ENCODE measurements at regions not wholly inside any gene's neighbourhood (a gene's known extent, or its start where the extent isn't known, plus 50 kb on each side); places are given as distances from the start of the nearest gene placed in this dataset.

GRCh38 chr1:201659572-201659971 lies 120.6 kb downstream of the NAV1 start (continued):
- TF ChIP-seq REST (IDR thresholded peaks at IDR 0.05; ENCODE audit: unreplicated experiment), result no peak
- TF ChIP-seq ZNF331 (CRISPR knock-in tag; IDR thresholded peaks at IDR 0.05; ENCODE audit: low read depth), result no peak
- TF ChIP-seq EZH2phosphoT487 (IDR thresholded peaks at IDR 0.05; ENCODE audit: unreplicated experiment), result no peak
- no peak for TF ChIP-seq NANOG (IDR thresholded peaks at IDR 0.05; ENCODE audit: borderline replicate concordance)
- TF ChIP-seq ZNF114 (CRISPR knock-in tag; IDR thresholded peaks at IDR 0.05), result no peak
- no peak for TF ChIP-seq STAT1 (IDR thresholded peaks at IDR 0.05; ENCODE audit: unreplicated experiment)
- TF ChIP-seq EZH2 (IDR thresholded peaks at IDR 0.05; ENCODE audit: low read depth, unreplicated experiment), result no peak

- Histone ChIP-seq H3K27ac (ENCODE audit: low read depth) (no peak overlapping the region), H3K79me2 (replicated peaks; ENCODE audit: insufficient read depth) (peaks cover 19% of the 10 kb centered on the region; the same call in 1 of the 2 replicates), H3K36me3 (ENCODE audit: insufficient read depth) (no peaks in the 10 kb centered on the region), H3K4me1 (ENCODE audit: insufficient read depth) (no peaks in the 10 kb centered on the region; the same call in 1 of the 2 replicates), H3K4me3 (no peak overlapping the region), H3K4me2 (no peak overlapping the region), H2AFZ (no peak overlapping the region), H4K20me1 (replicated peaks; ENCODE audit: insufficient read depth) (peaks cover 12% of the 10 kb centered on the region), H3F3A (replicated peaks; ENCODE audit: low read depth) (no peaks in the 10 kb centered on the region), H3K9me2 (ENCODE audit: insufficient read depth) (no peaks in the 10 kb centered on the region), H3K27me3 (ENCODE audit: insufficient read depth) (no peaks in the 10 kb centered on the region)
- Mint-ChIP-seq H3K4me3 (no peak overlapping the region), H3K4me1 (peaks cover 31% of the 10 kb centered on the region), H3K9me3 (no peaks in the 10 kb centered on the region), H3K36me3 (ENCODE audit: low read depth) (no peaks in the 10 kb centered on the region), H3K27me3 (ENCODE audit: insufficient read depth, low read depth, poor library complexity) (peaks cover 8% of the 10 kb centered on the region), H3K27ac (no peak overlapping the region)
- no peak for ATAC-seq
- no peak for DNase-seq (ENCODE audit: low spot score)
- TF ChIP-seq ZNF331 (CRISPR knock-in tag; IDR thresholded peaks at IDR 0.05; ENCODE audit: low read depth), result no peak
- no peak for TF ChIP-seq EZH2 (IDR thresholded peaks at IDR 0.05; ENCODE audit: low read depth, unreplicated experiment)
- no peak for TF ChIP-seq ZNF462 (CRISPR knock-in tag; IDR thresholded peaks at IDR 0.05)
- no peak for TF ChIP-seq NANOG (IDR thresholded peaks at IDR 0.05; ENCODE audit: borderline replicate concordance)
- no peak for TF ChIP-seq CTCF (conservative IDR thresholded peaks at IDR 0.05; ENCODE audit: low read depth in 2 of 2)
- TF ChIP-seq STAT1 (IDR thresholded peaks at IDR 0.05; ENCODE audit: unreplicated experiment), result no peak
Observed at GRCh38 chr1:201660931-201661822, 122.2 kb downstream of the NAV1 start.
